ENCODE measurements at regions not wholly inside any gene's neighbourhood (a gene's known extent, or its start where the extent isn't known, plus 50 kb on each side); places are given as distances from the start of the nearest gene placed in this dataset.
A peak's percentile ranks its signal among the peaks of the same experiment; 100 is the strongest.

GRCh38 chr17:83152745-83153611 lies 73.6 kb downstream of the METRNL start:
- H3K4me1 Mint-ChIP-seq: no peaks in the 10 kb centered on the region

GRCh38 chr17:83153681-83154310 lies 74.4 kb downstream of the METRNL start:
- Mint-ChIP-seq H3K4me3 (no peak overlapping the region), H3K9me3 (peaks cover 0 to 2% (median 0%) of the 10 kb centered on the region in 6 donors), H3K4me1 (no peaks in the 10 kb centered on the region), H3K36me3 (no peaks in the 10 kb centered on the region), H3K27me3 (ENCODE audit: low read depth in 3 of 3) (peaks cover 3 to 4% (median 4%) of the 10 kb centered on the region in 3 donors), H3K27ac (no peak overlapping the region)
- DNase-seq: no peak

More at GRCh38 chr17:83152745-83153611, 73.6 kb downstream of the METRNL start:
- no peak for DNase-seq
- Mint-ChIP-seq H3K4me3 (no peak overlapping the region), H3K36me3 (no peaks in the 10 kb centered on the region), H3K27me3 (ENCODE audit: low read depth in 3 of 3) (peaks cover 4 to 5% (median 5%) of the 10 kb centered on the region in 3 donors), H3K27ac (no peak overlapping the region), H3K9me3 (peaks cover 0 to 2% (median 0%) of the 10 kb centered on the region in 6 donors)

- Mint-ChIP-seq H3K27me3 (ENCODE audit: low read depth in 3 of 3) (peaks cover 3 to 4% (median 4%) of the 10 kb centered on the region in 3 donors), H3K4me3 (no peak overlapping the region), H3K27ac (peak overlapping the region in 1 of 6 donors; percentile 32)
Observed at GRCh38 chr17:83154311-83155127, 75.1 kb downstream of the METRNL start.

DNA sequence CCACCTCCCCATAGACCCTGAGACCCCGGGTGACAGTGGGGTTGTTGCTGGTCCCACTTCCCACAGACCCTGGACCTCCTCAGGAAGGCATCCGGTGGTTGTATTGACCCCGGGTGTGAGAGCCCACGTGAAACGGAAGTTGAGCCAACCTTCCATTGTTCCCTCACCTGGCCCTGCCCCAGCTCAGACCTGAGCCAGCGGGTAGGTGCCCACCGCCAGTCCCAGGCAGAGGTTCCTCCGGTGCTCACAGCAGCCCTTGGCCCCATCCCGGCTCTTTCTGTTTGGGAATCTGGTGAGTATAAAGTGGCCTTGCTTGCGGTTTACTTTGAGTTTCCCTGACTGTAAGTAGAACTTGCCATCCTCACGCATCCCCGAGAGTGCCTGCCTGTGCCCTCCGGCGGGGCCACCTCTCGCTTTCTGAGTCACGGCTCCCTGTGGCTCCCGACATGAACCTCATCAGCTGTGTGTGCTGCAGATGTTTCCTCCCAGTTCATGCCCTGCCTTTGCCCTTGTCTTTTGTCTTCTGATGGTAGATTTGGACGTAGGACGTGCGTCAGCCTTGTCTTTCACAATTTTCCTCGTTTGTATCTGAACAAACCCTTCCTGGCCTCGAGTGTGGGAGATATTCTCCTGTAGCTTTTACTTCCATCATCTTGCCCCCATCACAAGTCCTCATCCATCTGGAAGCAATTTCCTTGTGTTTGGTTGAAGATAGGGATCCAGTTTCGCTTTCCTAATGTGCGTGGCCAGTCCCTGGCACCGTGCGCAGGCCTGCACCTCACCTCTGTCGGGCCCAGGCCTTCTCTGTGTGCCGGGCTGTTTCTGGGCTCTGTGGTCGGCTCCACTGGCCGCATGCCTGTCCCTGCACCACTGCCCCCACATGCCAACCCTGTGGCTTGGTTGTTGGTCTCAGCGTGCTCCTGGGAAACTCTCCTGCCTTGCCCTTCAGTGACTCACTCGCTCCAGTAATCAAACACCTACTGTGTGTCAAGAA lies 76.0 kb downstream of the METRNL start:
- no peak overlapping the region for H3K4me3 Mint-ChIP-seq
- H3K27ac Mint-ChIP-seq: peak overlapping the region in 2 of 6 donors; percentile 31 to 72
- peak in 1 of 3 donors; percentile 5 for DNase-seq
- no peaks in the 10 kb centered on the region for H3K36me3 Mint-ChIP-seq
- peaks cover 0 to 2% (median 0%) of the 10 kb centered on the region in 6 donors for H3K9me3 Mint-ChIP-seq
- H3K27me3 Mint-ChIP-seq (ENCODE audit: low read depth in 3 of 3): peaks cover 3 to 4% (median 4%) of the 10 kb centered on the region in 3 donors
- H3K4me1 Mint-ChIP-seq: no peaks in the 10 kb centered on the region

More at GRCh38 chr17:83154311-83155127, 75.1 kb downstream of the METRNL start:
- Mint-ChIP-seq H3K4me1 (no peaks in the 10 kb centered on the region), H3K36me3 (no peaks in the 10 kb centered on the region), H3K9me3 (peaks cover 0 to 2% (median 0%) of the 10 kb centered on the region in 6 donors)
- no peak for DNase-seq

DNA sequence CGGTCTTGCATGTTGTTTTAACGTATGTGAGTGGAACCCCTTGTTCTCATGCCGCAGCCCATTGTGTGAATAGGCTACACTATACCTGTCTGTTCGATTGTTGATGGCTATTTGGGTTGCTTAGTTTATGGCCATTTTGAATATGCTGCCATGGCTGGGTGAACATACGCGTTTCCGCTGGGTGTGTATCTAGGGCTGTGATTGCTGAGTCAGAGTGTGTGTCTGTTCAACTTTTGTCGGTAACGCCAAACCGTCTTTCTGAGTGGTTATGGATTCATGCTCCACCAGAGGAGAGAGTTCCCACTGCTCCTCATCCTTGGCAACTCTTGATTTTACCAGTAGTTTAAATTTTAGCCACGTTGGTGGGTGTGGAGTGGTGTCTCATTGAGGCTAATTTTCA lies 77.0 kb downstream of the METRNL start:
- peak overlapping the region in 2 of 6 donors; percentile 18 to 31 for H3K27ac Mint-ChIP-seq
- H3K4me3 Mint-ChIP-seq: no peak overlapping the region
- DNase-seq: no peak
- no peaks in the 10 kb centered on the region for H3K9me3 Mint-ChIP-seq
- no peaks in the 10 kb centered on the region for H3K4me1 Mint-ChIP-seq
- peaks cover 3 to 7% (median 4%) of the 10 kb centered on the region in 3 donors for H3K27me3 Mint-ChIP-seq (ENCODE audit: low read depth in 3 of 3)
- H3K36me3 Mint-ChIP-seq: no peaks in the 10 kb centered on the region

- peak overlapping the region in 1 of 6 donors; percentile 38 for H3K27ac Mint-ChIP-seq
- H3K9me3 Mint-ChIP-seq: no peaks in the 10 kb centered on the region
- H3K4me1 Mint-ChIP-seq: no peaks in the 10 kb centered on the region
- H3K36me3 Mint-ChIP-seq: no peaks in the 10 kb centered on the region
- DNase-seq: no peak
- H3K27me3 Mint-ChIP-seq (ENCODE audit: low read depth in 3 of 3): peaks cover 3 to 9% (median 6%) of the 10 kb centered on the region in 3 donors
- H3K4me3 Mint-ChIP-seq: no peak overlapping the region
Observed at GRCh38 chr17:83159204-83160049, 80.0 kb downstream of the METRNL start.

DNA sequence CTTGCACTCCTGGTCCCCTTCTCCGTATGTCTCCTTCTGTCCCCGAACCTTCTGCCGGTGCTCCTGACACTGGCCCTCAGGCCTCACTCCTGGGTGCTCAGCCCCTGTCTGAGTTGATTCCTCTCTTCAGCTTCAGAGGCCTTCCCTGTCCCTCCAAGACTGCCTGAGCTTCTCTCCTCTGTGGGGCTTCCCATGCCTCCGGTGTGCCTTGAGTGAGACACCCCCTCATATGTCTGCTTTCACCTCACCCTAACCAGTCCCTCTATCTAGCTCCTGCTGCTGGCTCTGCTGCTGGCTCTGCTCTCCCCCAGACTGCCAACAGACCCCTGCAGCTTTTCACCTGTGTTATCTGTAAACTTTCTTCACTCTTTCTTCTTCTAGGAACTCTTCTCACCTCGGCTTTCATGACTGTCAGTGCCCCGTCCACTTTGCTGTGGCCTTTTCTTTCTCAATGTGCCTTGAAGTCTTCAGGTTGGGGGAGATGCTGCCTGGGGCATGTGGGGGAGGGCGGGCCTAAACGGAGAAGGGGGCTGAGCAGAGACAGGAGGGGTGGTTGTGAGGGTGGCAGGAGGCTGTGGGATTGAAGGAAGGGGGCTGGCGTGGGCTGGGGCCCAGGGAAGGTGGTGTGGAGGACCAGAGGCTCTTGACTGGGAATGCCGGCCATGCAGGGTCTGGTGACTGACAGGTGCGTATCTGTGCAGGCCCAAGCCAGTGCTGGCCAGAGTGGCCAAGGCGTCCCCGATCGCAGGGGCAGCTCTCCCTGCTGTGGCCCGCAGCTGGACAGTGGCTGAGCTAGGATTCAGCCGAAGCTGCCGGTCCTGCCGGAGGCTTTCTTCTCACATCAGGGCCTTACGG lies 81.3 kb downstream of the METRNL start:
- Mint-ChIP-seq H3K4me1 (no peaks in the 10 kb centered on the region), H3K9me3 (no peaks in the 10 kb centered on the region), H3K36me3 (no peaks in the 10 kb centered on the region), H3K27me3 (ENCODE audit: low read depth in 3 of 3) (peaks cover 0 to 7% (median 4%) of the 10 kb centered on the region in 3 donors), H3K27ac (peak overlapping the region in 3 of 6 donors; percentile 12 to 57 (median 15)), H3K4me3 (no peak overlapping the region)
- DNase-seq: no peak

- H3K4me3 Mint-ChIP-seq: no peak overlapping the region
- H3K27me3 Mint-ChIP-seq (ENCODE audit: low read depth in 3 of 3): peaks cover 0 to 7% (median 4%) of the 10 kb centered on the region in 3 donors
- no peaks in the 10 kb centered on the region for H3K4me1 Mint-ChIP-seq
- peak overlapping the region in 1 of 6 donors; percentile 36 for H3K27ac Mint-ChIP-seq
- no peaks in the 10 kb centered on the region for H3K36me3 Mint-ChIP-seq
- no peaks in the 10 kb centered on the region for H3K9me3 Mint-ChIP-seq
- DNase-seq: no peak
Observed at GRCh38 chr17:83161298-83162034, 82.1 kb downstream of the METRNL start.

- Mint-ChIP-seq H3K27ac (no peak overlapping the region), H3K36me3 (no peaks in the 10 kb centered on the region), H3K4me1 (no peaks in the 10 kb centered on the region), H3K27me3 (ENCODE audit: low read depth in 3 of 3) (peaks cover 0 to 7% (median 4%) of the 10 kb centered on the region in 3 donors), H3K9me3 (no peaks in the 10 kb centered on the region), H3K4me3 (no peak overlapping the region)
- no peak for DNase-seq
Observed at GRCh38 chr17:83162035-83162745, 82.8 kb downstream of the METRNL start.

DNA sequence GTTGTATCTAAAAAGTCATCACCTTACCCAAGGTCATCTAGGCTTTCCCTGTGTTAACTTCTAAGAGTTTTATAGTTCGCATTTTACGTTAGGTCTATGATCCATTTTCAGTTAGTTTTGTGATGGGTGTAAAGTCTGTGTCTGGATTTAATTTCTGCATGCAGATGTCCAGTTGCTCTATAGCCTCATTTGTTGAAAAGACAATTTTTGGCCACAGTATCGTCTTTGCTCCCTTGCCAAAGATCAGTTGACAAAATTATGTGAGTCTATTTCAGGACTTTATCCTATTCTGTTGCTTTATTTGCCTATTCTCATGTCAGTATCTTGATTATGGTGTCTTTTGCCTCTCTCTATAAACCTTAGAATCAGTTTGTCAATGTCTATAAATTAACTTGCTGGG lies 85.1 kb downstream of the METRNL start:
- no peak overlapping the region for H3K4me3 Mint-ChIP-seq
- H3K9me3 Mint-ChIP-seq: peaks cover 0 to 4% (median 0%) of the 10 kb centered on the region in 6 donors
- no peak overlapping the region for H3K27ac Mint-ChIP-seq
- no peak for DNase-seq
- no peaks in the 10 kb centered on the region for H3K36me3 Mint-ChIP-seq
- H3K4me1 Mint-ChIP-seq: no peaks in the 10 kb centered on the region
- H3K27me3 Mint-ChIP-seq (ENCODE audit: low read depth in 3 of 3): peaks cover 0 to 8% (median 4%) of the 10 kb centered on the region in 3 donors

Data from immature natural killer cell (primary cell).